Adrenal gland (tissue), 5 donors: ENCODE measurements at regions not wholly inside any gene's neighbourhood (a gene's known extent, or its start where the extent isn't known, plus 50 kb on each side); places are given as distances from the start of the nearest gene placed in this dataset.

Experiments used
- CTCF ChIP-seq, 6 experiments: fragments of 450-650 bp in 4 of 6; fragments of 200-600 bp in 2 of 6; sonication (generic) in 1 of 6; IDR thresholded peaks; 1 replicate in 5 of 6; 2 replicates in 1 of 6; pipeline versions ENCODE4 v1.5.1 to v1.8.0; 2016 to 2021; ENCODE audit warnings: antibody characterized with exemption in 6 of 6, mild to moderate bottlenecking in 2 of 6, moderate library complexity in 1 of 6
- POLR2A ChIP-seq, 2 donors: fragments of 450-650 bp; IDR thresholded peaks; one replicate each; pipeline ENCODE4 v1.6.1; 2017; ENCODE audit warnings: antibody characterized with exemption in 2 of 2, mild to moderate bottlenecking in 2 of 2, moderate library complexity in 1 of 2
- donor health status: DM: no; HTN: no; CAD: no.

- TF ChIP-seq CTCF (IDR thresholded peaks at IDR 0.05), result no peak
- TF ChIP-seq POLR2A (IDR thresholded peaks at IDR 0.05), result no peak
Measured at GRCh38 chr3:87732294-87732693, 326.5 kb downstream of the CGGBP1 start.
